HepG2 (cell line): ENCODE measurements at regions not wholly inside any gene's neighbourhood (a gene's known extent, or its start where the extent isn't known, plus 50 kb on each side); places are given as distances from the start of the nearest gene placed in this dataset.

Source experiments
- ATAC-seq: fragments of 200-7000 bp; cut with Tn5 transposase; 3 replicates; pipeline ENCODE4 v1.9.1; 2020; ENCODE audit warnings: mild to moderate bottlenecking, moderate library complexity
- BruUV-seq: library from RNA; stranded (reverse); fragments of 400-500 nt; replicated peaks from 2 replicates; lab custom pipeline; 2021; lab: Mats Ljungman, UMichigan
- CTCF ChIA-PET: fragments of 300-600 bp; formaldehyde crosslinking; extraction: SDS; loops from one replicate; lab custom pipeline; 2021; ENCODE audit warnings: low total read pairs, inconsistent platforms, low intra/inter-chr PET ratio; lab: Yijun Ruan, JAX
- POLR2A ChIA-PET: fragments of 350-600 bp; sonication (Branson Sonifier 250); formaldehyde crosslinking; loops from one replicate; lab custom pipeline; 2020; ENCODE audit warnings: antibody characterized with exemption, inconsistent platforms; lab: Yijun Ruan, JAX
- DNase-seq: peaks from one replicate; pipeline ENCODE4 v3.0.0-alpha.2; 2015; ENCODE audit warnings: low spot score
- FAIRE-seq: peaks from 3 replicates; lab custom pipeline; 2011; peaks lifted over from hg19 to GRCh38; lab: Jason Lieb, UNC
- H2AFZ ChIP-seq: one replicate; pipeline ENCODE4 v1.6.1; 2011; ENCODE audit warnings: low read length, inconsistent platforms
- H3K27ac ChIP-seq: fragments of 300-600 bp; 3 replicates; pipeline ENCODE4 v1.8.0; 2011; ENCODE audit warnings: mixed run types, mild to moderate bottlenecking, mixed read lengths, low read length, inconsistent platforms; ENCODE audit not compliant: insufficient read depth; ENCODE audit errors: extremely low read length
- H3K27me3 ChIP-seq, 2 experiments: fragments of 200-600 bp in 1 of 2; 2 replicates in 1 of 2; 3 replicates in 1 of 2; pipeline versions ENCODE4 v1.6.0 to v1.8.0; 2011; ENCODE audit warnings: low read length in 2 of 2, mild to moderate bottlenecking in 2 of 2, moderate library complexity in 2 of 2, inconsistent platforms in 1 of 2; ENCODE audit not compliant: insufficient read depth in 2 of 2, control insufficient read depth in 1 of 2
- H3K36me3 ChIP-seq, 2 experiments: fragments of 200-600 bp in 1 of 2; replicated peaks in 1 of 2; 2 replicates in 1 of 2; 3 replicates in 1 of 2; pipeline versions ENCODE4 v1.5.1 to v1.8.0; 2011; ENCODE audit warnings: low read length in 2 of 2, inconsistent platforms in 1 of 2; ENCODE audit not compliant: insufficient read depth in 2 of 2, control insufficient read depth in 1 of 2
- H3K4me1 ChIP-seq: 2 replicates; pipeline ENCODE4 v1.5.1; 2012; ENCODE audit warnings: low read length, inconsistent platforms; ENCODE audit not compliant: insufficient read depth
- H3K4me2 ChIP-seq: 2 replicates; pipeline ENCODE4 v1.6.0; 2011; ENCODE audit warnings: low read depth, low read length, inconsistent platforms
- H3K4me3 ChIP-seq, 3 experiments: fragments of 200-600 bp in 1 of 3; sonication (generic), shearing (Covaris generic) in 1 of 3; replicated peaks in 1 of 3; 2 replicates each; pipeline ENCODE4 v1.5.1; 2011 to 2016; ENCODE audit warnings: low read length in 3 of 3, inconsistent platforms in 2 of 3, low read depth in 2 of 3, mild to moderate bottlenecking in 2 of 3, control low read depth in 1 of 3, mixed read lengths in 1 of 3; ENCODE audit not compliant: insufficient read depth in 1 of 3
- H3K79me2 ChIP-seq: one replicate; pipeline ENCODE4 v1.6.1; 2011; ENCODE audit warnings: low read length, inconsistent platforms; ENCODE audit not compliant: insufficient read depth
- H3K9ac ChIP-seq: 2 replicates; pipeline ENCODE4 v1.6.0; 2011; ENCODE audit warnings: mild to moderate bottlenecking, low read depth, low read length, inconsistent platforms; ENCODE audit not compliant: insufficient read depth
- H3K9me3 ChIP-seq: 2 replicates; pipeline ENCODE4 v1.5.1; 2012; ENCODE audit warnings: mild to moderate bottlenecking, low read length
- H4K20me1 ChIP-seq: 2 replicates; pipeline ENCODE4 v1.6.0; 2011; ENCODE audit warnings: inconsistent platforms, mild to moderate bottlenecking, low read length, moderate library complexity; ENCODE audit not compliant: insufficient read depth
- DR1 ChIP-seq: sonication (generic); formaldehyde crosslinking; IDR thresholded peaks from 2 replicates; pipeline ENCODE4 v1.8.0; 2021; ENCODE audit warnings: mild to moderate bottlenecking, missing genetic modification reagents, inconsistent platforms
- FIP1L1 ChIP-seq: fragments of 200-400 bp; formaldehyde crosslinking; IDR thresholded peaks from 2 replicates; pipeline ENCODE4 v1.6.1; 2018; ENCODE audit warnings: low read depth, mild to moderate bottlenecking, low read length, moderate library complexity, borderline replicate concordance; ENCODE audit not compliant: insufficient read depth
- HDAC6 ChIP-seq: fragments of 200-600 bp; sonication (generic); IDR thresholded peaks from 2 replicates; pipeline ENCODE4 v1.7.0; 2017; ENCODE audit warnings: mild to moderate bottlenecking, antibody characterized with exemption, low read length, low read depth
- HIVEP1 ChIP-seq: sonication (generic); formaldehyde crosslinking; IDR thresholded peaks from 2 replicates; pipeline ENCODE4 v1.4.0; 2020; ENCODE audit warnings: mild to moderate bottlenecking, missing genetic modification reagents
- KDM5A ChIP-seq: fragments of 200-600 bp; sonication (generic); IDR thresholded peaks from 2 replicates; pipeline ENCODE4 v1.7.0; 2018; ENCODE audit warnings: antibody characterized with exemption, mild to moderate bottlenecking, low read length, borderline replicate concordance
- KLF9 ChIP-seq: IDR thresholded peaks from 2 replicates; pipeline ENCODE4 v1.6.1; 2016; ENCODE audit warnings: low read depth
- MYC ChIP-seq: sonication (generic); formaldehyde crosslinking; IDR thresholded peaks from 2 replicates; pipeline ENCODE4 v1.9.0; 2021; ENCODE audit warnings: missing genetic modification reagents, borderline replicate concordance
- SOX5 ChIP-seq: IDR thresholded peaks from 2 replicates; pipeline ENCODE4 v1.6.1; 2016; ENCODE audit warnings: borderline replicate concordance
- ZNF274 ChIP-seq: sonication (generic); formaldehyde crosslinking; IDR thresholded peaks from 2 replicates; pipeline ENCODE4 v1.5.1; 2020; ENCODE audit warnings: mild to moderate bottlenecking, missing genetic modification reagents
- ZNF460 ChIP-seq: sonication (generic); formaldehyde crosslinking; IDR thresholded peaks from 2 replicates; pipeline ENCODE4 v1.5.1; 2020; ENCODE audit warnings: missing genetic modification reagents, mild to moderate bottlenecking, borderline replicate concordance
- ZNF703 ChIP-seq: sonication (generic); formaldehyde crosslinking; IDR thresholded peaks from 2 replicates; pipeline ENCODE4 v1.5.1; 2020; ENCODE audit warnings: missing genetic modification reagents, mild to moderate bottlenecking, moderate library complexity, borderline replicate concordance
- ZNF790 ChIP-seq: sonication (generic); formaldehyde crosslinking; IDR thresholded peaks from 2 replicates; pipeline ENCODE4 v1.8.0; 2022; ENCODE audit warnings: missing genetic modification reagents, mild to moderate bottlenecking, borderline replicate concordance
- WGBS: methylation state at CpG from one replicate; pipeline ENCODE4 v1.1.6; 2017; ENCODE audit warnings: low lambda C conversion rate; 5-methylcytosine and 5-hydroxymethylcytosine counted together
- in situ Hi-C: cut with HindIII; loops from 2 replicates; pipeline ENCODE4 v1.10.0; 2017; ENCODE audit warnings: low pct_unique_long_range_greater_than_20kb; ENCODE audit not compliant: extremely low pct_ligation_motif_present
- intact Hi-C: fragments of 100-400 bp; cut with micrococcal nuclease; formaldehyde crosslinking; loops from one replicate; pipeline ENCODE4 v1.10.0; 2022; ENCODE audit not compliant: unreplicated experiment
- TF ChIP-seq, protein P1 (sequence below): sonication (generic); formaldehyde crosslinking; IDR thresholded peaks from 2 replicates; pipeline ENCODE4 v1.8.0; 2022; ENCODE audit warnings: mild to moderate bottlenecking, missing genetic modification reagents, borderline replicate concordance
- TF ChIP-seq, protein P2 (sequence below): sonication (generic); formaldehyde crosslinking; IDR thresholded peaks from 2 replicates; pipeline ENCODE4 v1.5.1; 2020; ENCODE audit warnings: missing genetic modification reagents, mild to moderate bottlenecking, borderline replicate concordance
- TF ChIP-seq, protein P3 (sequence below): sonication (generic); formaldehyde crosslinking; IDR thresholded peaks from 2 replicates; pipeline ENCODE4 v1.5.0; 2020; ENCODE audit warnings: mild to moderate bottlenecking, missing genetic modification reagents

DNA sequence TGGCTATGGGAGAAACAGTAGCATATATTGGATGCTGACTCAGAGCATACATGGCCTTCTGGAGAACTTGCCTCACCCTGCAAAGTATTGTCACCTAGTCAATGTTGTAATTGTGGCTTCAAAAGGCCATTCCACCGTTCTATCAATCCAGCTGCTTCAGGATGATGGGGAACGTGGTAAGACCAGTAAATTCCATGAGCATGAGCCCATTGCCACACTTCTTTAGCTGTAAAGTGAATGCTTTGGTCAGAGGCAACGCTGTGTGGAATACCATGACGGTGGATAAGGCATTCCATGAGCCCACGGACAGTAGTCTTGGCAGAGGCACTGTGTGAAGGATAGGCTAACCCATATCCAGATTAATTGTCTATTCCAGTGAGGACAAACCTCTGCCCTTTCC, 1300.1 kb upstream of the ACVR2A start:
- H3K79me2 ChIP-seq, result no peaks in the 10 kb centered on the region
- no peak overlapping the region for H3K9ac ChIP-seq
- ChIA-PET CTCF (no interaction called here), POLR2A (no interaction called here)
- no peak overlapping the region for H2AFZ ChIP-seq
- H4K20me1 ChIP-seq, result no peaks in the 10 kb centered on the region
- no peak for ATAC-seq
- H3K4me3 ChIP-seq, result no peak overlapping the region
- no peaks in the 10 kb centered on the region for H3K27me3 ChIP-seq
- FAIRE-seq, result no peak
- H3K9me3 ChIP-seq, result no peaks in the 10 kb centered on the region
- intact Hi-C loops, result no loop called here
- H3K36me3 ChIP-seq, result no peaks in the 10 kb centered on the region
- no peaks in the 10 kb centered on the region for H3K4me1 ChIP-seq
- H3K27ac ChIP-seq, result no peak overlapping the region
- TF ChIP-seq, protein P1, sequence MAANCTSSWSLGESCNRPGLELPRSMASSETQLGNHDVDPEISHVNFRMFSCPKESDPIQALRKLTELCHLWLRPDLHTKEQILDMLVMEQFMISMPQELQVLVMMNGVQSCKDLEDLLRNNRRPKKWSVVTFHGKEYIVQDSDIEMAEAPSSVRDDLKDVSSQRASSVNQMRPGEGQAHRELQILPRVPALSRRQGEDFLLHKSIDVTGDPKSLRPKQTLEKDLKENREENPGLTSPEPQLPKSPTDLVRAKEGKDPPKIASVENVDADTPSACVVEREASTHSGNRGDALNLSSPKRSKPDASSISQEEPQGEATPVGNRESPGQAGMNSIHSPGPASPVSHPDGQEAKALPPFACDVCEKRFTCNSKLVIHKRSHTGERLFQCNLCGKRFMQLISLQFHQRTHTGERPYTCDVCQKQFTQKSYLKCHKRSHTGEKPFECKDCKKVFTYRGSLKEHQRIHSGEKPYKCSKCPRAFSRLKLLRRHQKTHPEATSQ (CRISPR knock-in tag), result no peak
- TF ChIP-seq, protein P2, sequence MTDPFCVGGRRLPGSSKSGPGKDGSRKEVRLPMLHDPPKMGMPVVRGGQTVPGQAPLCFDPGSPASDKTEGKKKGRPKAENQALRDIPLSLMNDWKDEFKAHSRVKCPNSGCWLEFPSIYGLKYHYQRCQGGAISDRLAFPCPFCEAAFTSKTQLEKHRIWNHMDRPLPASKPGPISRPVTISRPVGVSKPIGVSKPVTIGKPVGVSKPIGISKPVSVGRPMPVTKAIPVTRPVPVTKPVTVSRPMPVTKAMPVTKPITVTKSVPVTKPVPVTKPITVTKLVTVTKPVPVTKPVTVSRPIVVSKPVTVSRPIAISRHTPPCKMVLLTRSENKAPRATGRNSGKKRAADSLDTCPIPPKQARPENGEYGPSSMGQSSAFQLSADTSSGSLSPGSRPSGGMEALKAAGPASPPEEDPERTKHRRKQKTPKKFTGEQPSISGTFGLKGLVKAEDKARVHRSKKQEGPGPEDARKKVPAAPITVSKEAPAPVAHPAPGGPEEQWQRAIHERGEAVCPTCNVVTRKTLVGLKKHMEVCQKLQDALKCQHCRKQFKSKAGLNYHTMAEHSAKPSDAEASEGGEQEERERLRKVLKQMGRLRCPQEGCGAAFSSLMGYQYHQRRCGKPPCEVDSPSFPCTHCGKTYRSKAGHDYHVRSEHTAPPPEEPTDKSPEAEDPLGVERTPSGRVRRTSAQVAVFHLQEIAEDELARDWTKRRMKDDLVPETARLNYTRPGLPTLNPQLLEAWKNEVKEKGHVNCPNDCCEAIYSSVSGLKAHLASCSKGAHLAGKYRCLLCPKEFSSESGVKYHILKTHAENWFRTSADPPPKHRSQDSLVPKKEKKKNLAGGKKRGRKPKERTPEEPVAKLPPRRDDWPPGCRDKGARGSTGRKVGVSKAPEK (CRISPR knock-in tag), result no peak
- TF ChIP-seq HDAC6, result no peak
- no peak for TF ChIP-seq ZNF274 (CRISPR knock-in tag)
- TF ChIP-seq DR1 (CRISPR knock-in tag), result no peak
- no peak for TF ChIP-seq ZNF790 (CRISPR knock-in tag)
- TF ChIP-seq FIP1L1, result no peak
- TF ChIP-seq ZNF703 (CRISPR knock-in tag), result no peak
- TF ChIP-seq, protein P3, sequence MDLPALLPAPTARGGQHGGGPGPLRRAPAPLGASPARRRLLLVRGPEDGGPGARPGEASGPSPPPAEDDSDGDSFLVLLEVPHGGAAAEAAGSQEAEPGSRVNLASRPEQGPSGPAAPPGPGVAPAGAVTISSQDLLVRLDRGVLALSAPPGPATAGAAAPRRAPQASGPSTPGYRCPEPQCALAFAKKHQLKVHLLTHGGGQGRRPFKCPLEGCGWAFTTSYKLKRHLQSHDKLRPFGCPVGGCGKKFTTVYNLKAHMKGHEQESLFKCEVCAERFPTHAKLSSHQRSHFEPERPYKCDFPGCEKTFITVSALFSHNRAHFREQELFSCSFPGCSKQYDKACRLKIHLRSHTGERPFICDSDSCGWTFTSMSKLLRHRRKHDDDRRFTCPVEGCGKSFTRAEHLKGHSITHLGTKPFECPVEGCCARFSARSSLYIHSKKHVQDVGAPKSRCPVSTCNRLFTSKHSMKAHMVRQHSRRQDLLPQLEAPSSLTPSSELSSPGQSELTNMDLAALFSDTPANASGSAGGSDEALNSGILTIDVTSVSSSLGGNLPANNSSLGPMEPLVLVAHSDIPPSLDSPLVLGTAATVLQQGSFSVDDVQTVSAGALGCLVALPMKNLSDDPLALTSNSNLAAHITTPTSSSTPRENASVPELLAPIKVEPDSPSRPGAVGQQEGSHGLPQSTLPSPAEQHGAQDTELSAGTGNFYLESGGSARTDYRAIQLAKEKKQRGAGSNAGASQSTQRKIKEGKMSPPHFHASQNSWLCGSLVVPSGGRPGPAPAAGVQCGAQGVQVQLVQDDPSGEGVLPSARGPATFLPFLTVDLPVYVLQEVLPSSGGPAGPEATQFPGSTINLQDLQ (CRISPR knock-in tag), result no peak
- TF ChIP-seq SOX5 (CRISPR knock-in tag), result no peak
- no peak for TF ChIP-seq KDM5A
- no peak for TF ChIP-seq HIVEP1
- TF ChIP-seq KLF9 (CRISPR knock-in tag), result no peak
- no peak for TF ChIP-seq MYC (CRISPR knock-in tag)
- no peak for TF ChIP-seq ZNF460
- TF ChIP-seq, all 625 proteins: peak for 0
- 0% methylated on average over 5 of the region's 5 CpGs for WGBS
- no peak overlapping the region for H3K4me2 ChIP-seq
- DNase-seq, result no peak
- in situ Hi-C loops, result no loop called here
- BruUV-seq, result no TSS peak
